ENCODE measurements at regions not wholly inside any gene's neighbourhood (a gene's known extent, or its start where the extent isn't known, plus 50 kb on each side); places are given as distances from the start of the nearest gene placed in this dataset.

DNA sequence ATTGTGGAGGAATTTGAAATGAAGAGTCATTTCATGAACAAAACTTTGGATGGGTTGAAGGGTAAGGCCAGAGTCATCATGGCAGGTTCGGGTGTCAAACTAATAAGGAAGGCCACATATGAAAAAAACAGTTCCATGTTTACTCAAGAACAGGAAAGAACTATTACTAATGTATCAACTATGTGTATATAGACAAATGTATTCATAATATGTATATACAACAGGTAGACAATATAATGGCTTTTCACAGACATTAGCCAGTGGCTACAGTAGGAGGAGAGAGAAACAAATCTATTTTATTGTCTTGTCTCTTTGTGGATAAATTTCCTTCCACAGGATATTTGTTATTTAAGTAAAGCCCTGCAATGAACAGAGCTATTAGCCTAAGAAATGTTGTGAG lies 101.1 kb downstream of the CBLL2 start:
- TF ChIP-seq U2AF2 (optimal IDR thresholded peaks at IDR 0.05; ENCODE audit: low read depth, low read length) (no peak), ZBTB8A (IDR thresholded peaks at IDR 0.05; ENCODE audit: partially characterized antibody) (no peak), TEAD2 (tag; IDR thresholded peaks at IDR 0.05) (no peak)
- TF ChIP-seq, protein P1, sequence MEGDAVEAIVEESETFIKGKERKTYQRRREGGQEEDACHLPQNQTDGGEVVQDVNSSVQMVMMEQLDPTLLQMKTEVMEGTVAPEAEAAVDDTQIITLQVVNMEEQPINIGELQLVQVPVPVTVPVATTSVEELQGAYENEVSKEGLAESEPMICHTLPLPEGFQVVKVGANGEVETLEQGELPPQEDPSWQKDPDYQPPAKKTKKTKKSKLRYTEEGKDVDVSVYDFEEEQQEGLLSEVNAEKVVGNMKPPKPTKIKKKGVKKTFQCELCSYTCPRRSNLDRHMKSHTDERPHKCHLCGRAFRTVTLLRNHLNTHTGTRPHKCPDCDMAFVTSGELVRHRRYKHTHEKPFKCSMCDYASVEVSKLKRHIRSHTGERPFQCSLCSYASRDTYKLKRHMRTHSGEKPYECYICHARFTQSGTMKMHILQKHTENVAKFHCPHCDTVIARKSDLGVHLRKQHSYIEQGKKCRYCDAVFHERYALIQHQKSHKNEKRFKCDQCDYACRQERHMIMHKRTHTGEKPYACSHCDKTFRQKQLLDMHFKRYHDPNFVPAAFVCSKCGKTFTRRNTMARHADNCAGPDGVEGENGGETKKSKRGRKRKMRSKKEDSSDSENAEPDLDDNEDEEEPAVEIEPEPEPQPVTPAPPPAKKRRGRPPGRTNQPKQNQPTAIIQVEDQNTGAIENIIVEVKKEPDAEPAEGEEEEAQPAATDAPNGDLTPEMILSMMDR (IDR thresholded peaks at IDR 0.05 in 2 of 3, conservative IDR thresholded peaks at IDR 0.05 in 1 of 3; ENCODE audit: insufficient read depth in 2 of 3, low read depth in 1 of 3, low read length in 3 of 3) = no peak
